ENCODE measurements at regions not wholly inside any gene's neighbourhood (a gene's known extent, or its start where the extent isn't known, plus 50 kb on each side); places are given as distances from the start of the nearest gene placed in this dataset.
A peak's percentile ranks its signal among the peaks of the same experiment; 100 is the strongest.
"Not testable (repeated sequence)": the region's sequence is repeated elsewhere in the genome, so short reads cannot be mapped to it uniquely, and the experiment has no call there.

DNA sequence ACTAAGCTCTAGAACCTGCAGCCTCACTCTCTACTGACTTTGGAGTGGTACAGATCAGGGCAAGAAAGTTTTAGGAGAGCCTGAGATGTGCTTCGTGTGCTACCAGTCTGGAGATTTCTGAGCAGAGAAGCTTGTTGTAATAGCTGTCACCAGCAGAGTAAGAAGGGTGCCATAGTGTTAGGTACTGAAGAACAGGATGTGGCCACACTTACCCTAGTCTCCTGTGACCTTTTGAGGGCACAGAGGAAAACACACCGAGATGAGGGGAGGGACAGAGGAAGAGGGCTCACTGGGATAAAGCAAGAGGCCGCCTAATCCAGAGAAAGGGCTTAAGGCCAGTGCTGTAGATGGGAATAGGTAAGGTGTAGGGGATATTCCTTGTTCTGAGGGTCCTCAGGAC, 146.2 kb upstream of the MTPN start:
- no peak for DNase-seq (ENCODE audit: low read depth)

DNA sequence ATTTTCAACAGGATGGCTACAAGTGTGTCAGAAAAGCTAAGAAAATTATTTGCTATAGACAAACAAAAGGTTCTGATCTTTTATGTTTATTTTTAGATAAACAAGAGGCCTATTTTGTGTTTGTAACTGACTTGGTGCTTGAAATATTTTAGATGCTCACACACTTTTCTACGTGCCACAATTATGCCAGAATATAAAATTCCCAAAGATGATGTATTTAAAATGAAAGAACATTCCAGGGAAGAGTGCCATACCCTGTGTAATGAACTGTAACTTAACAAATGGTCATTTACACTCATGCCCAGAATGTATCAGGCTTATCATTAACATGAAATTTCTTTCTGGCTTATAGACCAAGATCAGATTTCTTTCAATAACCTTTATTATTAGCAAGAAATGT, 144.9 kb upstream of the MTPN start:
- DNase-seq (ENCODE audit: low read depth), result peak; percentile 31

DNA sequence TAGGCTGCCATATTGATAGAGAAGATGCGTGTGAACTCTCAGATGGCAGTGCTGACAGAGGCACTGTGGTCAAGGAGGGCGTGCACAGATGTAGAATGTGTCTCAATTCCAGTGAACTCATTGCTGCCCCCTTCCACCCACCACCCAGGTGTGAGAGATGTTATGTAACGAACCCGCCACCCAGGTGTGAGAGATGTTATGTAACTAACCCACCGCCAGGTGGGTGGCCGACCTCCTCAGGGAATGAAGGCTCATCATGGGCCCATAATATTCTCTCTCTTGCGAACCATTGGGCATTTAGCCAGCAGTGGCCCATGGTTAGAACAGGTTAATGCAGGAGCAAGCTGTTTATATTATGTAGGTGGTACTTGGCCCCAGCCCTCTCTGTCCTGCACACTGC, 140.4 kb upstream of the MTPN start:
- no peak for DNase-seq (ENCODE audit: low read depth)

DNA sequence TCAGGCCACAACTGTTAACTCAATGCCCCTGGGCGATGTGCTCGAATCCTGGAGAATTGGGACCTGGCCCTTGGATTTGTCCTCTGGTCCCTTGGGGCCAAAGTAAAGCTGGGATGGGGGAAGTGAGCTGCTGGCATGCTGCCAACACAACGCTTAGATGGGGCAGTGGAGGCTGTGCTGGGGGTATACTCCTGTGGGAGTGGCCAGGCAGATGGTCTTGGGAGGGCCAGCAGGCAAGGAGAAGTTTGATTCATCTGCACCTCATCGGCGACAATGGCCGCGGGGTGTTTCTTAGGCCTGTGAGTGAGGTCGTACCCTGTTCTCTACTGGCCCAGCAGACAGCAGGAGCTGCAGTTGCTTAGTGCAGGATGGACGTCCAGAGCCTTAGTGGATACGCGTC, 139.0 kb upstream of the MTPN start:
- no peak for DNase-seq (ENCODE audit: low read depth)

DNA sequence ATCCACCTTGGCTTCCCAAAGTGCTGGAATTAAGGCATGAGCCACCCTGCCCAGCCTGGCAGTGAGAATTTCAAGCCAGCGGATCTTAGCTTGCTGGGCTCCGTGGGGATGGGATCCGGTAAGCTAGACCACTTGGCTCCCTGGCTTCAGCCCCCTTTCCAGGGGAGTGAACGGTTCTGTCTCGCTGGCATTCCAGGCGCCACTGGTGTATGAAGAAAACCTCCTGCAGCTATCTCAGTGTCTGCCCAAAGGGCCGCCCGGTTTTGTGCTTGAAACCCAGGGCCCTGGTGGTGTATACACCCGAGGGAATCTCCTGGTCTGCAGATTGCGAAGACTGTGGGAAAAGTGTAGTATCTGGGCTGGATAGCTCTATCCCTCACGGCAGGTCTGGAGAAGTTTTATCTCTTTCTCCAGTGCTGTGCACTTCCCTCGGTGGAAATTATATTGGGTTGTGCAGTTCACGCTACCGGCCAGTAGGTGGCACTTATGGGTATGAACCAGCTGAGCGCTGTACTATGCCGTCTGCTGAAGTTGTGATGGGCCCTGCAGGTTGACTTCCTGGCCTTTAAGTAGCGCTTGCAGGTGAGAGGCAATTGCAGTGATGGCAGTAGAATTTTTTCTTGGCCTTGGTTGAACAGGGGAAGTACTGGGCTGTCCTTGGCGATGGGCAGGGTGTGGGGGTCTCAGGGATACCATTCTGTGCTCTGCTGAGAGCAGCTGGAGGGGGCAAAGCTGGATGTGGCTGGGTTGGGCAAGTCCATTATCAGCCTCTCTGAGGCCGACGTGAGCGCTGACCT, 138.0 kb upstream of the MTPN start:
- DNase-seq (ENCODE audit: low read depth), result no peak

DNA sequence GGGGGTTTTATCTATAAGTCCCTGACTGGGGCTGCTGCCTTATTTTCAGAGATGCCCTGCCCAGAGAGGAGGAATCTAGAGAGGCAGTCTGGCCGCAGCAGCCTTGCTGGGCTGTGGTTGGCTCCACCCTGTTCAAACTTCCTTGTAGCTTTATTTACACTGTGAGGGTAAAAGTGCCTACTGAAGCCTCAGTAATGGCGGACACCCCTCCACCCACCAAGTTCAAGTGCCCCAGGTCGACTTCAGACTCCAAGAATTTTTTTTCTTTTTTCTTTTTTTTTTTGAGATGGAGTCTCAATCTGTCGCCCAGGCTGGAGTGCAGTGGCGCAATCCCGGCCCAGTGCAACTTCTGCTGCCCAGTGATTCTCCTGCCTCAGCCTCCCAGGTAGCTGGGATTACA, 137.3 kb upstream of the MTPN start:
- DNase-seq (ENCODE audit: low read depth), result not testable (repeated sequence)

DNA sequence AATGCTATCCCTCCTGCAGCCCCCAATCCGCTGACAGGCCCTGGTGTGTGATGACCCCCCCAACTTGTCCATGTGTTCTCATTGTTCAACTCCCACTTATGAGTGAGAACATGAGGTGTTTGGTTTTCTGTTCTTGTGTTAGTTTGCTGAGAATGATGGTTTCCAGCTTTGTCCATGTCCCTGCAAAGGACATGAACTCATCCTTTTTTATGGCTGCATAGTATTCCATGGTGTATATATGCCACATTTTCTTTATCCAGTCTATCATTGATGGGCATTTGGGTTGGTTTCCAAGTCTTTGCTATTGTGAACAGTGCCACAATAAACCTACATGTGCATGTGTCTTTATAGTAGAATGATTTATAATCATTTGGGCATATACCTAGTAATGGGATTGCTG, 131.9 kb upstream of the MTPN start:
- not testable (repeated sequence) for DNase-seq (ENCODE audit: low read depth)

GRCh38 chr7:136105191-136105590, 128.0 kb upstream of the MTPN start:
- DNase-seq (ENCODE audit: low read depth), result no peak

DNA sequence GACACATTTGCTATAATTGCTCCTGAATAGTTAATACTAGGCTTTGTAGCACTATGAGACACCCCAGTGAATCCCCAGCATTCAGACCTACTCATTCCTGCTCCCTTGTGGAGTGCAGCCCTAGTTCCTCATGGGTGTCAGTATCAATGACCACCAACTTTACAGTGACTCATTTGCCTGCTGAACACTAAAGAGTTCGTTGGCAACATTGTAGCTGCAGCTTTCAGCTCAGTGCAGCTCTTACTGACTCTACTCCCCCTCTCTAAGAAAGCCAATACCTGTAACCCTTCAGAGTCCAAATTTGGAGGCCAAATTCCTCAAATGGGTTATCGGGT, 127.1 kb upstream of the MTPN start:
- DNase-seq (ENCODE audit: low read depth), result peak; percentile 29

DNA sequence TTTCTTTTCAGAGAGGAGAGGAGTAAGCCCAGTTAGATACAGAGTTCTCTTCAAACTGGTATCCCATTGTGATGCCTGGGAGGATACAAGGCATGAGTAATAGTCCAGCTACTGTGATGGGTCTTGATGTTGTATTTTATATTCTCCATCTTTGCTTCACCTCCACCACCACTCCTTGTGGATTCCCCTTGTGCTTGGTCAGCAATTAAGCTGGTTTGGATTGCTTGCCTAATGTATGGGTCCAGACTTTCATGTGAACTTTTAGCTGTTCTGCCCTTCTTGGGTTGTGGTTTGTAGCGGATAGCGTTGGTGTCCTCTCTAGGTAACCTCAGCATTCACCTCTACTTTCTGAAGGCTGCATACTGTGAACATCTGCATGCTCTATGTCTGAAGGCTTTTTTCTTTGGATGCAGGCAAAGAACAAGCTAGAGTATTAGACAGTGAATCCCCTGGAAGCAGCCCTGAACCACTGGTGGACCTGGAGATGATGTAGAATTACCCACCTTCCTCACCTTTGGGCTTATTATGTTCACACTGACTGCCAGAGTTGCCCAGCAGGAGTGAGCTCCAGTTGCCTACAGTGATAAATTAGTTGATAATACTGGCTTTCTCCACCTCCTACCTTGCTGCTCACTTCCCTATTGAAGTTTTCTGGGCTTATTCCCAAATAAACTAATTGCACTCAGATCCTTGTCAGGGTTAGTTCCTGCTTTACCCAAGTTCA, 126.5 kb upstream of the MTPN start:
- DNase-seq (ENCODE audit: low read depth), result no peak

DNA sequence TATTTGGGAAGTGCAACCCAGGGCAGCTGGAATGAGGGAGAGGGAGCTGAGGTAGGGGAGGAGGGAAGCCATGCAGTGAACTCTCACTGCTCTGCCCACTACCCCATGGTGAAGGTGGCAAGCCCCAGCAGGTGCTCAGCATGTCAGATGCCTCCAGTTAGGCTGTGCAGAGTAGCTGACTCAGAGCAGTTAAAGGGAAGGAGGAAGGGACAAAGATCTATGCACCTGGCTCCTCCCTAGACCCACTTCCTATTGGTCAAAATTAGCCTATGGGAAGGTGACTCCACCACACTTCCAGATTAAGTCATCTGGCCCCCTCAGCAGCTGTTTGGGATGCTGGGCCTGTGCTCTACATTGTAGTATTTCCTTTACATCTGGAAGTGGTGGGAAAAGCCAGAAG, 125.7 kb upstream of the MTPN start:
- DNase-seq (ENCODE audit: low read depth), result no peak

GRCh38 chr7:136092714-136093113, 115.6 kb upstream of the MTPN start:
- DNase-seq (ENCODE audit: low read depth), result not testable (repeated sequence)

- no peak for DNase-seq (ENCODE audit: low read depth)
Measured at GRCh38 chr7:136087881-136088280, 110.7 kb upstream of the MTPN start.

DNA sequence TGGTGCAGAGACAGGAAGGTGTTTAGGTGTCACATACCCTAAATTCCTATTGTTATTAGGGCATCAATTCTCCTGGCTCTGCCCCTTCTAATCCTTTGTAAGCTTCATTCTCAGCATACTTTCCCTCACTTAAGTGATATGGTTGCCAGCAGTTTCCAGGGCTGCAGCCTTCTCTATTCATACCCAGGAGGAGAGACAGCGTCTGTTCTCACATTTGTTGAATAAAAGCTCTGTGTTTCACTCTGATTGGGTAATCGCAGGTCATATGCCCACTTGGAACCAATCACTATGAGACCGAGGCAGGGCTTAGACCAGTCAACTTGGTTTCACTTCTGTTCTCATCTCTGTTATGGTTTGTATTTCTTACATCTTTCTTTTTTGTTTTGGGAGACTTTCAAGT, 109.6 kb upstream of the MTPN start:
- peak; percentile 76 for DNase-seq (ENCODE audit: low read depth)

DNA sequence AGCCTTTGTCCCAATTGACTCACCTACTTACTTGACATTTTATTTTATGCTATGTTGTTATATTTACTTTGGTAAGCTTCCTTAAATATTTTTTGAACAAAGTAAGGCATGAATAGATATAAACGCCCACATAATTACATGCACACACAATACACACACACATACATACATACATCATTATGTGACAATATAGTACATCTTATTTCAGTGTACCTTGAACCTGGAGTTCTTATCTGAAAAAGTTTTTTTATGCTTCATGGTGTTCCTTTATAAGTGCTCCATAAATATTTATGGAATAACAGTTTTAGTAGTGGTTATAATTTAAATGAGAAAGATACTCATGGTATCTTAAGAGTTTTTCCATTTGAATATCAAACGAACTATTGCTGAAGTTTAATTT, 102.8 kb upstream of the MTPN start:
- no peak for DNase-seq (ENCODE audit: low read depth)

DNA sequence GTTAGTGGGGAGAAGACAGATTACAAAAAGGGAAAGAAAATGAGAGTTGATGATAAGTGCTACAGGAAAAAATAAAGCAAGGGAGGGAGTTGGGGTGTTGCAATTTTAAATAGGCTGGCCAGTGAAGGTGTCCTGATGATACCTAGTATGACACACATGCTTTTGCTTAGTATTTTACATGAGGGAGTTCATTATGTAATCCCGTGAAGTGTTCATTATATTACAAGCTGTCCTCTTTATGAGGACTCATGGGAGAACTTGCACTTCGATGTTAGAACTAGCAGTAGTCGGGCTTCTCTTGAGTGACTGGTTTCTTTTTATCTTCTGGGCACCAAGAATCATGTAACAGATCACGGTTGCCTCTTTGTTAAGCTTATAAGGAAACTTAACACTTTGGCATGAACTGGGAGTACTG, 102.3 kb upstream of the MTPN start:
- DNase-seq (ENCODE audit: low read depth), result no peak

GRCh38 chr7:136079066-136079465, 101.9 kb upstream of the MTPN start:
- no peak for DNase-seq (ENCODE audit: low read depth)

- no peak for DNase-seq (ENCODE audit: low read depth)
Measured at GRCh38 chr7:136078630-136079029, 101.5 kb upstream of the MTPN start.

DNA sequence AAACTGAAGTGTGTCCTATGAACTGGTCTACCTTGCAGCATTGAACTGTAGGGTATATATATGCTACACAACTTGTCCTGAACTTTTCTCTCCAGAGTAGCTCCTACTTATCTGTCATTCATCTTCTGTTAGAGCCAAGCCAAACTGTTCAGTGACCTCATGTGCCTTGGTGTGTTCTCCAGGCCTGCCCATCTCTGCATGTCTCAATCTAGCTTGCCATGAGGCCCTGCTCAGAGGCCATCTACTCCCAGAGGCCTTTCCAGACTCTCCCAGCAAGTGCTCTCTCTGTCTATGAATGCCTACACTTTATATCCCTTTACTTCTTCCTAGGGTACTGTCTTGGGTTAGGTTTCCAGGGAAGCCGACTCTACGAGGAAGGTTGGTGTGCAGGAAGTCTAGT, 99.8 kb upstream of the MTPN start:
- DNase-seq (ENCODE audit: low read depth), result no peak

DNA sequence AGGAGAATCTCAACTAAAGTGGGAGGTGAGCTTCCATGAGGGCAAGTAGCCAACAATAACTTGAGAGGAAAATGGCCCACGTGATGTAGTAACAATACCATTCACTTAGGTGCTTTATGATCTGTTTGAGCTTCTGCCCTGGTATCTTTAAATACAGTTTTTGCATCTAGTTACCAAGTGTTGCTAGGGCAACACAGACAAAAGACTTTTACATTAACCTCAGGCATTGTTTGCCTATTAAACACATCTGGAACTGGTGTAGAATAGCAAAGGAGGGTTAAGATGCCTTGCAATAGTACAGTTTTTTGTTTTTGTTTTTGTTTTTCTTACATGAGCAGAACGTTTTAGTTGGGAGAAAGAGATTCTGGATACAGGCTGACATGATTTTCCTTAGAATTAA, 97.7 kb upstream of the MTPN start:
- peak; percentile 21 for DNase-seq (ENCODE audit: low read depth)

DNA sequence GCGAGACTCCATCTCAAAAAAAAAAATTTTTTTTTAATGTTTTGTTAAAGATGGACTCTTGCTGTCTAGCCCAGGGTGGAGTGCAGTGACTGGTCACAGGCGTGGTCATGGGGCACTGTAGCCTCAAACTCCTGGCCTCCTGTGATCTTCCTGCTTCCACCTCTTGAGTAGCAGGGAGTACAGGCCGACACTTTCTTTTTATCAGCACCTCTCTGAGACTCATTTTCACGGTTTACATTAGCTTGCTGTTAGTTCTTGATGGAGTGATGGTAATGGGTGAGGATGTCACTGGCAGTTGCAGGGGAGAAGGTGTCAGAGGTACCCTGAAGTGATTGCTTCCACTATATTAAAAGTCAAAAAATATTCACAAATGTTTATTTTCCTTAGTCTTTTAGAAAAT, 95.3 kb upstream of the MTPN start:
- DNase-seq (ENCODE audit: low read depth), result no peak

- no peak for DNase-seq (ENCODE audit: low read depth)
Measured at GRCh38 chr7:136070736-136071505, 93.8 kb upstream of the MTPN start.

Data from renal cortical epithelial cell (primary cell).